ENCODE measurements at regions not wholly inside any gene's neighbourhood (a gene's known extent, or its start where the extent isn't known, plus 50 kb on each side); places are given as distances from the start of the nearest gene placed in this dataset.

DNA sequence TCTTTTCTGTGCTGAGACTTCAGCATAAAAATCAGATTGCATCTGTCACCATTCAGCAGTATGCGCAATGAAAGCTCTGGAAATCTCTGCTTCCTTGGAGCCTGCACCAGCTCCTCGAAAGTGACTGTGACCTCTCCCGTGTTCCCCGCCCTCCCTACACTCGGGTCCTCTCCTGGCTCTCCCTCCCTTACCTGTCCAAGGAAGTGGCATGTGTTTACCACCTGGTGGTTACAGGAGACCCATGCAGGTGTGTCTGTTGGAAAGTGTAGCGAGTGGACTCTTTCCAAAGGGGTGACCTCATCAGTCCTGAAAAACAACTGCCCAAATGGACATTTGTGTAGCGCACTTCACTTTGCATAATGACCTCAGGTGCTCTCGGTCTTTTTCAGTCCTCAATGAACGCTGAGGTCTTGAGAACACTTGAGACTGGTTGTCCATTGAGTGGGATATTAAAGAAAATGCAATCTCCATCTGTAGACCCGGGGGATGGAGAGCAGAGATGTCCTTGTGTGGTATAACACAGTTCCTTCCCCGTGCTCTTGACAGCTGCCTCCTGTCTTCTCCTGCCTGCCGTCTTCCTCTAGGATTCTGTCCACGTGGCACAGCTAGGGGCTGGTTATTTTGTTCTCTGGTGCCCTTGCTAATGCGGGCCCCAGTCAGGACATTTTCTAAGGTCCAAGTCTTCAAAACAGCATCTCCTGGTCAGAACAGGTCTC is 133.2 kb downstream of the ACKR3 start:
- TF ChIP-seq, protein P1, sequence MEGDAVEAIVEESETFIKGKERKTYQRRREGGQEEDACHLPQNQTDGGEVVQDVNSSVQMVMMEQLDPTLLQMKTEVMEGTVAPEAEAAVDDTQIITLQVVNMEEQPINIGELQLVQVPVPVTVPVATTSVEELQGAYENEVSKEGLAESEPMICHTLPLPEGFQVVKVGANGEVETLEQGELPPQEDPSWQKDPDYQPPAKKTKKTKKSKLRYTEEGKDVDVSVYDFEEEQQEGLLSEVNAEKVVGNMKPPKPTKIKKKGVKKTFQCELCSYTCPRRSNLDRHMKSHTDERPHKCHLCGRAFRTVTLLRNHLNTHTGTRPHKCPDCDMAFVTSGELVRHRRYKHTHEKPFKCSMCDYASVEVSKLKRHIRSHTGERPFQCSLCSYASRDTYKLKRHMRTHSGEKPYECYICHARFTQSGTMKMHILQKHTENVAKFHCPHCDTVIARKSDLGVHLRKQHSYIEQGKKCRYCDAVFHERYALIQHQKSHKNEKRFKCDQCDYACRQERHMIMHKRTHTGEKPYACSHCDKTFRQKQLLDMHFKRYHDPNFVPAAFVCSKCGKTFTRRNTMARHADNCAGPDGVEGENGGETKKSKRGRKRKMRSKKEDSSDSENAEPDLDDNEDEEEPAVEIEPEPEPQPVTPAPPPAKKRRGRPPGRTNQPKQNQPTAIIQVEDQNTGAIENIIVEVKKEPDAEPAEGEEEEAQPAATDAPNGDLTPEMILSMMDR (IDR thresholded peaks at IDR 0.05; ENCODE audit: poor library complexity), result no peak
- TF ChIP-seq EZH2 (IDR thresholded peaks at IDR 0.05; ENCODE audit: borderline replicate concordance), result no peak
- TF ChIP-seq EZH2phosphoT487 (IDR thresholded peaks at IDR 0.05; ENCODE audit: low read depth, severe bottlenecking, unreplicated experiment), result no peak
